H1 (cell line): ENCODE measurements at regions not wholly inside any gene's neighbourhood (a gene's known extent, or its start where the extent isn't known, plus 50 kb on each side); places are given as distances from the start of the nearest gene placed in this dataset.
A peak's percentile ranks its signal among the peaks of the same experiment; 100 is the strongest.

Source experiments
- CTCF ChIA-PET: fragments of 300-600 bp; sonication (Branson Sonifier 250); formaldehyde crosslinking; loops from one replicate; lab custom pipeline; 2021; ENCODE audit not compliant: partially characterized antibody; lab: Charles Lee
- POLR2A ChIA-PET: fragments of 300-600 bp; sonication (Branson Sonifier 250); formaldehyde crosslinking; loops from one replicate; lab custom pipeline; 2021; ENCODE audit warnings: inconsistent platforms; ENCODE audit not compliant: partially characterized antibody; lab: Charles Lee
- DNase-seq, 2 experiments: peaks; one replicate each; pipeline versions ENCODE4 v3.0.0 to v3.0.0-alpha.2; 2010 to 2022; ENCODE audit warnings: low spot score in 2 of 2, low read depth in 1 of 2, mixed read lengths in 1 of 2
- FAIRE-seq: peaks from 2 replicates; lab custom pipeline; 2011; peaks lifted over from hg19 to GRCh38; lab: Jason Lieb, UNC
- H2AFZ ChIP-seq: 2 replicates; pipeline ENCODE4 v1.8.1; 2012; ENCODE audit warnings: low read length, inconsistent platforms
- H2AK5ac ChIP-seq: 2 replicates; pipeline ENCODE4 v1.6.1; 2013; ENCODE audit warnings: low read depth, low read length
- H2BK120ac ChIP-seq: replicated peaks from 2 replicates; pipeline ENCODE3; 2013; ENCODE audit warnings: low read depth, low read length, inconsistent platforms
- H2BK12ac ChIP-seq: 2 replicates; pipeline ENCODE4 v1.6.1; 2013; ENCODE audit warnings: low read depth, low read length
- H2BK15ac ChIP-seq: 2 replicates; pipeline ENCODE4 v1.6.1; 2013; ENCODE audit warnings: low read length
- H2BK20ac ChIP-seq: 2 replicates; pipeline ENCODE4 v1.6.1; 2013; ENCODE audit warnings: low read length
- H2BK5ac ChIP-seq: 2 replicates; pipeline ENCODE4 v1.6.1; 2013; ENCODE audit warnings: low read depth, low read length
- H3K14ac ChIP-seq: 2 replicates; pipeline ENCODE4 v1.6.1; 2013; ENCODE audit warnings: inconsistent platforms; ENCODE audit not compliant: insufficient read length
- H3K18ac ChIP-seq: 2 replicates; pipeline ENCODE4 v1.6.1; 2013; ENCODE audit warnings: low read length; ENCODE audit errors: extremely low read depth
- H3K23ac ChIP-seq: 2 replicates; pipeline ENCODE4 v1.6.1; 2013; ENCODE audit warnings: inconsistent platforms; ENCODE audit not compliant: insufficient read length
- H3K23me2 ChIP-seq: 2 replicates; pipeline ENCODE4 v1.6.1; 2013; ENCODE audit warnings: low read depth, low read length
- H3K27ac ChIP-seq: 2 replicates; pipeline ENCODE4 v1.6.1; 2011; ENCODE audit warnings: low read depth, low read length, inconsistent platforms
- H3K27me3 ChIP-seq, 4 experiments: replicated peaks in 1 of 4; 1 replicate in 1 of 4; 2 replicates in 3 of 4; pipeline versions ENCODE4 v1.6.1 to v1.8.1; 2011 to 2013; ENCODE audit warnings: low read length in 3 of 4, mild to moderate bottlenecking in 3 of 4, inconsistent platforms in 2 of 4, mixed read lengths in 2 of 4, moderate library complexity in 1 of 4; ENCODE audit not compliant: control insufficient read depth in 3 of 4, insufficient read depth in 3 of 4; ENCODE audit errors: extremely low read depth in 1 of 4
- H3K36me3 ChIP-seq, 4 experiments: 2 replicates each; pipeline versions ENCODE4 v1.6.1 to v1.8.1; 2011 to 2013; ENCODE audit warnings: mild to moderate bottlenecking in 4 of 4, low read length in 3 of 4, moderate library complexity in 2 of 4, control low read depth in 1 of 4, inconsistent platforms in 1 of 4; ENCODE audit not compliant: insufficient read depth in 4 of 4, control insufficient read depth in 2 of 4
- H3K4ac ChIP-seq: replicated peaks from 2 replicates; pipeline ENCODE3; 2013; ENCODE audit warnings: low read length, low read depth, mixed read lengths, inconsistent platforms; ENCODE audit not compliant: insufficient read length
- H3K4me1 ChIP-seq, 4 experiments: replicated peaks in 1 of 4; 1 replicate in 1 of 4; 2 replicates in 3 of 4; pipeline versions ENCODE4 v1.6.1 to v1.8.1; 2011 to 2013; ENCODE audit warnings: low read length in 3 of 4, inconsistent platforms in 2 of 4, mixed read lengths in 1 of 4; ENCODE audit not compliant: insufficient read depth in 4 of 4, control insufficient read depth in 3 of 4
- H3K4me2 ChIP-seq, 2 experiments: 2 replicates each; pipeline versions ENCODE4 v1.6.1 to v1.8.1; 2011 to 2013; ENCODE audit warnings: low read depth in 2 of 2, low read length in 2 of 2, control low read depth in 1 of 2, inconsistent platforms in 1 of 2, mild to moderate bottlenecking in 1 of 2; ENCODE audit not compliant: insufficient read depth in 1 of 2
- H3K4me3 ChIP-seq, 4 experiments: fragments of 200-600, 300-600 bp in 1 of 4; sonication (generic), shearing (Covaris generic), sonication (Bioruptor Twin) in 1 of 4; 2 replicates each; pipeline versions ENCODE4 v1.5.1 to v1.8.1; 2011 to 2016; ENCODE audit warnings: low read length in 4 of 4, low read depth in 3 of 4, control low read depth in 2 of 4, inconsistent platforms in 2 of 4, mild to moderate bottlenecking in 2 of 4, mixed read lengths in 1 of 4, moderate library complexity in 1 of 4; ENCODE audit not compliant: insufficient read depth in 2 of 4; ENCODE audit errors: extremely low read depth in 1 of 4
- H3K56ac ChIP-seq: replicated peaks from 2 replicates; pipeline ENCODE3; 2013; ENCODE audit warnings: low read depth, mild to moderate bottlenecking, mixed read lengths, low read length, inconsistent platforms; ENCODE audit not compliant: insufficient read length
- H3K79me1 ChIP-seq: 2 replicates; pipeline ENCODE4 v1.6.1; 2013; ENCODE audit warnings: low read depth, low read length, control low read depth
- H3K79me2 ChIP-seq, 2 experiments: 2 replicates each; pipeline versions ENCODE4 v1.6.1 to v1.8.1; 2012 to 2013; ENCODE audit warnings: low read length in 2 of 2, mild to moderate bottlenecking in 2 of 2, inconsistent platforms in 1 of 2; ENCODE audit not compliant: insufficient read depth in 2 of 2, control insufficient read depth in 1 of 2
- H3K9ac ChIP-seq, 4 experiments: replicated peaks in 1 of 4; 1 replicate in 1 of 4; 2 replicates in 3 of 4; pipeline versions ENCODE4 v1.6.1 to v1.8.1; 2011 to 2013; ENCODE audit warnings: low read depth in 3 of 4, low read length in 3 of 4, control low read depth in 2 of 4, mild to moderate bottlenecking in 2 of 4, moderate library complexity in 2 of 4, inconsistent platforms in 1 of 4; ENCODE audit errors: extremely low read depth in 1 of 4
- H3K9me3 ChIP-seq, 2 experiments: 2 replicates each; pipeline versions ENCODE4 v1.6.1 to v1.8.1; 2012 to 2013; ENCODE audit warnings: mild to moderate bottlenecking in 2 of 2, moderate library complexity in 2 of 2, control low read depth in 1 of 2, inconsistent platforms in 1 of 2, low read depth in 1 of 2, low read length in 1 of 2, mixed read lengths in 1 of 2; ENCODE audit not compliant: insufficient read depth in 2 of 2
- H4K20me1 ChIP-seq, 2 experiments: replicated peaks in 1 of 2; 2 replicates each; pipeline versions ENCODE3 to v1.8.1; 2011 to 2013; ENCODE audit warnings: inconsistent platforms in 2 of 2, low read length in 2 of 2, mild to moderate bottlenecking in 1 of 2; ENCODE audit not compliant: insufficient read depth in 2 of 2, control insufficient read depth in 1 of 2
- H4K5ac ChIP-seq: 2 replicates; pipeline ENCODE4 v1.6.1; 2013; ENCODE audit warnings: low read length, low read depth, mixed read lengths, inconsistent platforms; ENCODE audit not compliant: insufficient read length
- H4K8ac ChIP-seq: 2 replicates; pipeline ENCODE4 v1.8.0; 2013; ENCODE audit warnings: mild to moderate bottlenecking, moderate library complexity, low read length, inconsistent platforms; ENCODE audit not compliant: insufficient read depth; ENCODE audit errors: extremely low read depth
- H4K91ac ChIP-seq: replicated peaks from 2 replicates; pipeline ENCODE3; 2013; ENCODE audit warnings: low read length, mixed read lengths, inconsistent platforms; ENCODE audit not compliant: insufficient read length
- NANOG ChIP-seq: IDR thresholded peaks from 2 replicates; pipeline ENCODE4 v1.6.1; 2011; ENCODE audit warnings: low read length, low read depth, mild to moderate bottlenecking, inconsistent platforms; ENCODE audit not compliant: insufficient read depth, poor library complexity, severe bottlenecking
- POLR2A ChIP-seq, 2 experiments: IDR thresholded peaks; 1 replicate in 1 of 2; 2 replicates in 1 of 2; pipeline ENCODE4 v1.6.1; 2011; ENCODE audit warnings: low read depth in 2 of 2, low read length in 2 of 2, mild to moderate bottlenecking in 2 of 2; ENCODE audit errors: control extremely low read depth in 1 of 2
- WGBS, 2 experiments: shearing (Covaris generic) in 1 of 2; methylation state at CpG; one replicate each; pipeline versions ENCODE4 v1.1.6 to v1.1.7; 2013 to 2015; ENCODE audit warnings: low lambda C conversion rate in 2 of 2, mixed read lengths in 2 of 2, inconsistent platforms in 1 of 2, low coverage in 1 of 2, missing lambda C conversion rate in 1 of 2; ENCODE audit not compliant: insufficient replicate concordance in 2 of 2, insufficient coverage in 1 of 2, insufficient read length in 1 of 2; ENCODE audit errors: extremely low coverage in 1 of 2, missing lambda C conversion rate in 1 of 2; 5-methylcytosine and 5-hydroxymethylcytosine counted together
- TF ChIP-seq, protein P1 (sequence below): IDR thresholded peaks from 2 replicates; pipeline ENCODE4 v1.6.1; 2012; ENCODE audit warnings: inconsistent platforms

DNA sequence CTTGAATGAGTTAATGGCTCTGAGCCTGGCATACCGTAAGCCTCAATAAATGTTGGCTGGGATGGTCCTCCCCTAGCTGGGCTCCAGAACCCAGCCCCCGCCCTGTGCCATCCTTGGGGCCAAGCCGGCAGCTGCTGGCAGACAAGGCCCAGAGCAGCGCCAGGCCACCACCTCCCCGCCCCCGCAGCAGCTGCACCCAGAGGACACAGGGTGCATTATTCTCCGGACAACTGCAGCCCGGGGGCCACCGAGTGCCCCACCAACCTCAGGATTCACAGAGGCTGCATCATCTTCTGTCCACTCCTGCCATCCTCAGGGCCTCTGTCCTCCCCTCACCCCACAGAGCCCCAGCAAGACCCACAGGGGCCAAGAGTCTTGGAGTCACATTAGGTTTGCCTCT lies 92.7 kb downstream of the NCOR2 start:
- H3K79me1 ChIP-seq: peaks cover 13% of the 10 kb centered on the region
- CTCF ChIA-PET: interaction anchor here (1.3 kb wide), 1 partner anchor 75 kb away, joined by 5 read pairs; no protein-coding TSS in a partner anchor
- H3K36me3 ChIP-seq: peaks cover 2 to 45% (median 28%) of the 10 kb centered on the region in 4 experiments; a peak in 7 of 8 replicates
- 88% methylated on average over 5 of the region's 9 CpGs; no CpG with 5 or more reads in 1 of the 2 experiments for WGBS, 2 experiments
- H3K27ac ChIP-seq: no peak overlapping the region
- no peak overlapping the region for H2AFZ ChIP-seq
- peaks cover 4 to 11% of the 10 kb centered on the region in 2 experiments for H4K20me1 ChIP-seq
- H4K8ac ChIP-seq: 0 out of 2 replicates have a peak overlapping the region, but pooled peaks have one; percentile 31
- H3K4me1 ChIP-seq: peaks cover 0 to 7% (median 0%) of the 10 kb centered on the region in 4 experiments; a peak in 3 of 7 replicates
- no peak overlapping the region for H2BK120ac ChIP-seq
- peaks cover 7% of the 10 kb centered on the region in 2 experiments; a peak in 2 of 4 replicates for H3K9me3 ChIP-seq
- no peak for FAIRE-seq
- H3K9ac ChIP-seq: no peak overlapping the region
- no peak overlapping the region for H3K56ac ChIP-seq
- H2AK5ac ChIP-seq: no peak overlapping the region
- H3K23me2 ChIP-seq: peaks cover 1% of the 10 kb centered on the region
- H3K79me2 ChIP-seq: peaks cover 0 to 13% of the 10 kb centered on the region in 2 experiments; a peak in 2 of 4 replicates
- H2BK15ac ChIP-seq: no peak overlapping the region
- H3K4me2 ChIP-seq: no peak overlapping the region
- DNase-seq: no peak
- no peak overlapping the region for H4K91ac ChIP-seq
- no peak overlapping the region for H3K18ac ChIP-seq
- TF ChIP-seq, protein P1, sequence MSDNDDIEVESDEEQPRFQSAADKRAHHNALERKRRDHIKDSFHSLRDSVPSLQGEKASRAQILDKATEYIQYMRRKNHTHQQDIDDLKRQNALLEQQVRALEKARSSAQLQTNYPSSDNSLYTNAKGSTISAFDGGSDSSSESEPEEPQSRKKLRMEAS: no peak
- TF ChIP-seq POLR2A (IDR thresholded peaks at IDR 0.05; ENCODE audit: control extremely low read depth in 1 of 2, low read depth in 2 of 2, low read length in 2 of 2): no peak
- TF ChIP-seq NANOG: no peak
- H3K4me3 ChIP-seq: no peak overlapping the region
- H3K23ac ChIP-seq: no peak overlapping the region
- no peak overlapping the region for H2BK20ac ChIP-seq
- H3K27me3 ChIP-seq: no peaks in the 10 kb centered on the region
- no peak overlapping the region for H3K4ac ChIP-seq
- no peak overlapping the region for H2BK5ac ChIP-seq
- H4K5ac ChIP-seq: no peak overlapping the region
- no peak overlapping the region for H3K14ac ChIP-seq
- H2BK12ac ChIP-seq: no peak overlapping the region
- POLR2A ChIA-PET: no interaction called here
